HEK293 (cell line): ENCODE measurements at regions not wholly inside any gene's neighbourhood (a gene's known extent, or its start where the extent isn't known, plus 50 kb on each side); places are given as distances from the start of the nearest gene placed in this dataset.

Experiments
- CTCF ChIA-PET: fragments of 350-600 bp; formaldehyde crosslinking; extraction: SDS; loops from one replicate; lab custom pipeline; 2021; ENCODE audit warnings: antibody characterized with exemption; lab: Yijun Ruan, JAX
- POLR2A ChIA-PET: fragments of 300-600 bp; formaldehyde crosslinking; extraction: SDS; loops from one replicate; lab custom pipeline; 2020; ENCODE audit warnings: antibody characterized with exemption, inconsistent platforms; lab: Yijun Ruan, JAX
- H3K27ac ChIP-seq: fragments of 200-500 bp; sonication (Bioruptor generic); 2 replicates; pipeline ENCODE4 v1.5.1; 2014; ENCODE audit warnings: low read depth, low read length, control low read depth, inconsistent platforms; ENCODE audit errors: extremely low read depth
- H3K36me3 ChIP-seq, 2 experiments: fragments of 200-500 bp in 1 of 2; sonication (Bioruptor generic) in 1 of 2; 1 replicate in 1 of 2; 2 replicates in 1 of 2; pipeline ENCODE4 v1.5.1; 2014 to 2017; ENCODE audit warnings: inconsistent platforms in 2 of 2, low read length in 2 of 2; ENCODE audit not compliant: control insufficient read depth in 2 of 2, insufficient read depth in 1 of 2
- H3K4me1 ChIP-seq: fragments of 200-500 bp; sonication (Bioruptor generic); 2 replicates; pipeline ENCODE4 v1.5.1; 2014; ENCODE audit warnings: mild to moderate bottlenecking, low read length, inconsistent platforms; ENCODE audit not compliant: control insufficient read depth, insufficient read depth
- H3K4me3 ChIP-seq: 2 replicates; pipeline ENCODE4 v1.5.1; 2011; ENCODE audit warnings: low read depth, mild to moderate bottlenecking, control low read depth, low read length, moderate library complexity
- H3K9me3 ChIP-seq: fragments of 200-500 bp; sonication (Bioruptor generic); 2 replicates; pipeline ENCODE4 v1.5.1; 2014; ENCODE audit warnings: low read depth, low read length, inconsistent platforms; ENCODE audit not compliant: control insufficient read depth, insufficient read depth
- GLI2 ChIP-seq: fragments of 450-650 bp; formaldehyde crosslinking; IDR thresholded peaks from 2 replicates; pipeline ENCODE4; 2017; ENCODE audit warnings: missing biosample characterization, missing genetic modification characterization, low read depth, borderline replicate concordance
- HIC1 ChIP-seq: fragments of 450-650 bp; formaldehyde crosslinking; IDR thresholded peaks from 2 replicates; pipeline ENCODE4 v1.5.1; 2016; ENCODE audit warnings: missing biosample characterization, missing genetic modification characterization
- KLF1 ChIP-seq: fragments of 450-650 bp; formaldehyde crosslinking; IDR thresholded peaks from 2 replicates; pipeline ENCODE4 v1.5.1; 2016; ENCODE audit warnings: missing biosample characterization, missing genetic modification characterization
- MZF1 ChIP-seq: fragments of 450-650 bp; formaldehyde crosslinking; IDR thresholded peaks from 2 replicates; pipeline ENCODE4 v1.5.1; 2017; ENCODE audit warnings: missing biosample characterization, missing genetic modification characterization, borderline replicate concordance
- OSR2 ChIP-seq: fragments of 450-650 bp; formaldehyde crosslinking; IDR thresholded peaks from 2 replicates; pipeline ENCODE4 v1.5.1; 2016; ENCODE audit warnings: missing biosample characterization, missing genetic modification characterization
- TSHZ1 ChIP-seq: fragments of 450-650 bp; formaldehyde crosslinking; IDR thresholded peaks from 2 replicates; pipeline ENCODE4 v1.5.1; 2016; ENCODE audit warnings: missing biosample characterization, missing genetic modification characterization, borderline replicate concordance
- ZFP3 ChIP-seq: fragments of 450-650 bp; formaldehyde crosslinking; IDR thresholded peaks from 2 replicates; pipeline ENCODE4 v1.5.1; 2016; ENCODE audit warnings: low read depth, missing biosample characterization, missing genetic modification characterization
- ZNF140 ChIP-seq: fragments of 450-650 bp; formaldehyde crosslinking; IDR thresholded peaks from 2 replicates; pipeline ENCODE4 v1.5.1; 2016; ENCODE audit warnings: missing biosample characterization, missing genetic modification characterization
- ZNF169 ChIP-seq: fragments of 450-650 bp; formaldehyde crosslinking; IDR thresholded peaks from 2 replicates; pipeline ENCODE4 v1.5.1; 2016; ENCODE audit warnings: missing biosample characterization, missing genetic modification characterization
- ZNF18 ChIP-seq: fragments of 450-650 bp; formaldehyde crosslinking; IDR thresholded peaks from 2 replicates; pipeline ENCODE4 v1.5.1; 2016; ENCODE audit warnings: missing biosample characterization, missing genetic modification characterization
- ZNF223 ChIP-seq: fragments of 450-650 bp; formaldehyde crosslinking; IDR thresholded peaks from 2 replicates; pipeline ENCODE4 v1.5.1; 2016; ENCODE audit warnings: missing biosample characterization, missing genetic modification characterization
- ZNF302 ChIP-seq: fragments of 450-650 bp; formaldehyde crosslinking; IDR thresholded peaks from 2 replicates; pipeline ENCODE4 v1.5.1; 2016; ENCODE audit warnings: missing biosample characterization, missing genetic modification characterization, low read depth
- ZNF48 ChIP-seq: fragments of 450-650 bp; formaldehyde crosslinking; IDR thresholded peaks from 2 replicates; pipeline ENCODE4 v1.5.1; 2016; ENCODE audit warnings: missing biosample characterization, missing genetic modification characterization
- ZNF544 ChIP-seq: fragments of 450-650 bp; formaldehyde crosslinking; IDR thresholded peaks from 2 replicates; pipeline ENCODE4 v1.5.0; 2017; ENCODE audit warnings: missing biosample characterization, missing genetic modification characterization
- ZNF580 ChIP-seq: fragments of 450-650 bp; formaldehyde crosslinking; IDR thresholded peaks from 2 replicates; pipeline ENCODE4 v1.5.1; 2016; ENCODE audit warnings: missing biosample characterization, missing genetic modification characterization
- ZNF626 ChIP-seq: fragments of 450-650 bp; sonication (Bioruptor Pico); formaldehyde crosslinking; IDR thresholded peaks from 2 replicates; pipeline ENCODE4 v1.5.1; 2018; ENCODE audit warnings: missing biosample characterization, missing genetic modification characterization, inconsistent platforms
- ZNF704 ChIP-seq: fragments of 450-650 bp; formaldehyde crosslinking; IDR thresholded peaks from 2 replicates; pipeline ENCODE4 v1.5.1; 2016; ENCODE audit warnings: missing biosample characterization, missing genetic modification characterization
- ZNF747 ChIP-seq: fragments of 450-650 bp; formaldehyde crosslinking; IDR thresholded peaks from 2 replicates; pipeline ENCODE4 v1.5.1; 2016; ENCODE audit warnings: missing biosample characterization, missing genetic modification characterization

GRCh38 chr3:17832016-17832415 is 89.6 kb upstream of the TBC1D5 start (continued):
- TF ChIP-seq ZFP3 (tag by site-specific recombination) (no peak), MZF1 (tag by site-specific recombination) (no peak), ZNF704 (tag by site-specific recombination) (no peak), HIC1 (tag by site-specific recombination) (no peak), KLF1 (tag by site-specific recombination) (no peak), OSR2 (tag by site-specific recombination) (no peak)
- TF ChIP-seq, all 188 proteins: peak for 0

GRCh38 chr3:17831366-17831765 is 88.9 kb upstream of the TBC1D5 start:
- Histone ChIP-seq H3K9me3 (no peaks in the 10 kb centered on the region), H3K4me1 (peaks cover 2% of the 10 kb centered on the region; the same call in 1 of the 2 replicates)
- POLR2A ChIA-PET, result no interaction called here
- TF ChIP-seq ZNF223 (tag by site-specific recombination) (no peak), ZNF140 (no peak), ZNF169 (no peak), ZNF747 (tag by site-specific recombination) (no peak)
- TF ChIP-seq, all 188 proteins: peak for 0
- CTCF ChIA-PET, result interaction anchor here (2.3 kb wide), 1 partner anchor 10 kb away, joined by 16 read pairs; no protein-coding TSS in a partner anchor
- no peak overlapping the region for H3K4me3 ChIP-seq
- no peak overlapping the region for H3K27ac ChIP-seq
- H3K36me3 ChIP-seq, result no peaks in the 10 kb centered on the region

- POLR2A ChIA-PET, result no interaction called here
- CTCF ChIA-PET, result interaction anchor here (0.5 to 2.3 kb wide), 2 partner anchors 10 to 97 kb away, joined by 3 to 16 read pairs; no protein-coding TSS in a partner anchor
- Histone ChIP-seq H3K4me3 (no peak overlapping the region), H3K9me3 (no peaks in the 10 kb centered on the region), H3K4me1 (peaks cover under 1% of the 10 kb centered on the region; the same call in 1 of the 2 replicates), H3K36me3 (no peaks in the 10 kb centered on the region), H3K27ac (no peak overlapping the region)
- TF ChIP-seq ZNF48 (tag by site-specific recombination), result no peak
- TF ChIP-seq ZNF544 (tag by site-specific recombination), result no peak
- no peak for TF ChIP-seq TSHZ1 (tag by site-specific recombination)
- TF ChIP-seq GLI2, result no peak
Observed at GRCh38 chr3:17830788-17831187, 88.4 kb upstream of the TBC1D5 start.

- ChIA-PET POLR2A (no interaction called here), CTCF (interaction anchor here (0.6 to 5.0 kb wide), 2 partner anchors 13 to 25 kb away, joined by 3 to 25 read pairs; no protein-coding TSS in a partner anchor)
- Histone ChIP-seq H3K4me1 (no peaks in the 10 kb centered on the region), H3K36me3 (no peaks in the 10 kb centered on the region), H3K4me3 (no peak overlapping the region), H3K9me3 (no peaks in the 10 kb centered on the region), H3K27ac (no peak overlapping the region)
- TF ChIP-seq ZNF302 (tag by site-specific recombination) (no peak), ZNF626 (tag by site-specific recombination) (no peak), ZNF18 (tag by site-specific recombination) (no peak), ZNF580 (tag by site-specific recombination) (no peak)
Observed at GRCh38 chr3:17828388-17828787, 86.0 kb upstream of the TBC1D5 start.
